HepG2 (cell line): ENCODE measurements at regions not wholly inside any gene's neighbourhood (a gene's known extent, or its start where the extent isn't known, plus 50 kb on each side); places are given as distances from the start of the nearest gene placed in this dataset.

Source experiments
- ATAC-seq: fragments of 200-7000 bp; cut with Tn5 transposase; 3 replicates; pipeline ENCODE4 v1.9.1; 2020; ENCODE audit warnings: mild to moderate bottlenecking, moderate library complexity
- BruUV-seq: library from RNA; stranded (reverse); fragments of 400-500 nt; replicated peaks from 2 replicates; lab custom pipeline; 2021; lab: Mats Ljungman, UMichigan
- CTCF ChIA-PET: fragments of 300-600 bp; formaldehyde crosslinking; extraction: SDS; loops from one replicate; lab custom pipeline; 2021; ENCODE audit warnings: low total read pairs, inconsistent platforms, low intra/inter-chr PET ratio; lab: Yijun Ruan, JAX
- POLR2A ChIA-PET: fragments of 350-600 bp; sonication (Branson Sonifier 250); formaldehyde crosslinking; loops from one replicate; lab custom pipeline; 2020; ENCODE audit warnings: antibody characterized with exemption, inconsistent platforms; lab: Yijun Ruan, JAX
- DNase-seq: peaks from one replicate; pipeline ENCODE4 v3.0.0-alpha.2; 2015; ENCODE audit warnings: low spot score
- FAIRE-seq: peaks from 3 replicates; lab custom pipeline; 2011; peaks lifted over from hg19 to GRCh38; lab: Jason Lieb, UNC
- H2AFZ ChIP-seq: one replicate; pipeline ENCODE4 v1.6.1; 2011; ENCODE audit warnings: low read length, inconsistent platforms
- H3K27ac ChIP-seq: fragments of 300-600 bp; 3 replicates; pipeline ENCODE4 v1.8.0; 2011; ENCODE audit warnings: mixed run types, mild to moderate bottlenecking, mixed read lengths, low read length, inconsistent platforms; ENCODE audit not compliant: insufficient read depth; ENCODE audit errors: extremely low read length
- H3K27me3 ChIP-seq, 2 experiments: fragments of 200-600 bp in 1 of 2; 2 replicates in 1 of 2; 3 replicates in 1 of 2; pipeline versions ENCODE4 v1.6.0 to v1.8.0; 2011; ENCODE audit warnings: low read length in 2 of 2, mild to moderate bottlenecking in 2 of 2, moderate library complexity in 2 of 2, inconsistent platforms in 1 of 2; ENCODE audit not compliant: insufficient read depth in 2 of 2, control insufficient read depth in 1 of 2
- H3K36me3 ChIP-seq, 2 experiments: fragments of 200-600 bp in 1 of 2; replicated peaks in 1 of 2; 2 replicates in 1 of 2; 3 replicates in 1 of 2; pipeline versions ENCODE4 v1.5.1 to v1.8.0; 2011; ENCODE audit warnings: low read length in 2 of 2, inconsistent platforms in 1 of 2; ENCODE audit not compliant: insufficient read depth in 2 of 2, control insufficient read depth in 1 of 2
- H3K4me1 ChIP-seq: 2 replicates; pipeline ENCODE4 v1.5.1; 2012; ENCODE audit warnings: low read length, inconsistent platforms; ENCODE audit not compliant: insufficient read depth
- H3K4me2 ChIP-seq: 2 replicates; pipeline ENCODE4 v1.6.0; 2011; ENCODE audit warnings: low read depth, low read length, inconsistent platforms
- H3K4me3 ChIP-seq, 3 experiments: fragments of 200-600 bp in 1 of 3; sonication (generic), shearing (Covaris generic) in 1 of 3; replicated peaks in 1 of 3; 2 replicates each; pipeline ENCODE4 v1.5.1; 2011 to 2016; ENCODE audit warnings: low read length in 3 of 3, inconsistent platforms in 2 of 3, low read depth in 2 of 3, mild to moderate bottlenecking in 2 of 3, control low read depth in 1 of 3, mixed read lengths in 1 of 3; ENCODE audit not compliant: insufficient read depth in 1 of 3
- H3K79me2 ChIP-seq: one replicate; pipeline ENCODE4 v1.6.1; 2011; ENCODE audit warnings: low read length, inconsistent platforms; ENCODE audit not compliant: insufficient read depth
- H3K9ac ChIP-seq: 2 replicates; pipeline ENCODE4 v1.6.0; 2011; ENCODE audit warnings: mild to moderate bottlenecking, low read depth, low read length, inconsistent platforms; ENCODE audit not compliant: insufficient read depth
- H3K9me3 ChIP-seq: 2 replicates; pipeline ENCODE4 v1.5.1; 2012; ENCODE audit warnings: mild to moderate bottlenecking, low read length
- H4K20me1 ChIP-seq: 2 replicates; pipeline ENCODE4 v1.6.0; 2011; ENCODE audit warnings: inconsistent platforms, mild to moderate bottlenecking, low read length, moderate library complexity; ENCODE audit not compliant: insufficient read depth
- ARNTL ChIP-seq: sonication (generic); formaldehyde crosslinking; IDR thresholded peaks from 2 replicates; pipeline ENCODE4 v1.4.0; 2020; ENCODE audit warnings: mild to moderate bottlenecking, missing genetic modification reagents
- NFAT5 ChIP-seq: sonication (generic); formaldehyde crosslinking; IDR thresholded peaks from 2 replicates; pipeline ENCODE4 v1.4.0; 2020; ENCODE audit warnings: missing genetic modification reagents
- TARDBP ChIP-seq: sonication (generic); formaldehyde crosslinking; IDR thresholded peaks from 2 replicates; pipeline ENCODE4 v1.8.0; 2022; ENCODE audit warnings: mild to moderate bottlenecking, missing genetic modification reagents
- ZNF121 ChIP-seq: sonication (generic); formaldehyde crosslinking; IDR thresholded peaks from 2 replicates; pipeline ENCODE4 v1.5.0; 2020; ENCODE audit warnings: mild to moderate bottlenecking, missing genetic modification reagents
- ZNF180 ChIP-seq: sonication (generic); formaldehyde crosslinking; IDR thresholded peaks from 2 replicates; pipeline ENCODE4 v1.4.0; 2020; ENCODE audit warnings: low read depth, missing genetic modification reagents, borderline replicate concordance
- ZNF605 ChIP-seq: sonication (generic); formaldehyde crosslinking; IDR thresholded peaks from 2 replicates; pipeline ENCODE4 v1.8.0; 2022; ENCODE audit warnings: mild to moderate bottlenecking, missing genetic modification reagents
- WGBS: methylation state at CpG from one replicate; pipeline ENCODE4 v1.1.6; 2017; ENCODE audit warnings: low lambda C conversion rate; 5-methylcytosine and 5-hydroxymethylcytosine counted together
- in situ Hi-C: cut with HindIII; loops from 2 replicates; pipeline ENCODE4 v1.10.0; 2017; ENCODE audit warnings: low pct_unique_long_range_greater_than_20kb; ENCODE audit not compliant: extremely low pct_ligation_motif_present
- intact Hi-C: fragments of 100-400 bp; cut with micrococcal nuclease; formaldehyde crosslinking; loops from one replicate; pipeline ENCODE4 v1.10.0; 2022; ENCODE audit not compliant: unreplicated experiment
- TF ChIP-seq, protein P1 (sequence below): sonication (generic); formaldehyde crosslinking; IDR thresholded peaks from 2 replicates; pipeline ENCODE4 v1.5.1; 2020; ENCODE audit warnings: mild to moderate bottlenecking, missing genetic modification reagents
- TF ChIP-seq, protein P2 (sequence below): fragments of 450-650 bp; IDR thresholded peaks from 2 replicates; pipeline ENCODE4 v1.6.1; 2016

- no peak for TF ChIP-seq ZNF605 (CRISPR knock-in tag)
- TF ChIP-seq ZNF121 (CRISPR knock-in tag), result no peak
- no peak for TF ChIP-seq NFAT5 (CRISPR knock-in tag)
- no peak for TF ChIP-seq TARDBP
- TF ChIP-seq ZNF180, result no peak
- no peak for TF ChIP-seq ARNTL
- TF ChIP-seq, all 625 proteins: peak for 0
These were observed 437.9 kb downstream of the TCERG1L start (continued) for GRCh38 chr10:130873636-130874035.

DNA sequence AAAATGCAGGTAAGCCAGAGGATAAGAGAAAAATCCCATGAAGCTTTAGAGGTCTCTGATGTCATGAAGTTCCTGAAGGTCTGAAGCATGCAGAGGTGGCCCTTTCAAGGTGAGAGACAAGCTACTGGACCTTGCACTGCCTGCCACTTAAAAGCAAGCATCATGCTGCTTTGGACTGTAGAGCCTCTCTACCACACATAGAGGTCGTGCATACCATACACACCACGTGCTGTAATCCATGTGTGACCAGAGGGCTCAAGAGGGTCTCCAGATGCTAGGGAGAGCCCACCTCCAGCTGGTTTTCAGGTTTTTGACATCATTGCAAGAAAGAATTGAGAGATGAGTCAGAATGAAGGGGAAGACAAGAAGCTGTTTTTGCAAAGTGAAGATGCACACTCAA lies 436.4 kb downstream of the TCERG1L start:
- TF ChIP-seq, protein P1, sequence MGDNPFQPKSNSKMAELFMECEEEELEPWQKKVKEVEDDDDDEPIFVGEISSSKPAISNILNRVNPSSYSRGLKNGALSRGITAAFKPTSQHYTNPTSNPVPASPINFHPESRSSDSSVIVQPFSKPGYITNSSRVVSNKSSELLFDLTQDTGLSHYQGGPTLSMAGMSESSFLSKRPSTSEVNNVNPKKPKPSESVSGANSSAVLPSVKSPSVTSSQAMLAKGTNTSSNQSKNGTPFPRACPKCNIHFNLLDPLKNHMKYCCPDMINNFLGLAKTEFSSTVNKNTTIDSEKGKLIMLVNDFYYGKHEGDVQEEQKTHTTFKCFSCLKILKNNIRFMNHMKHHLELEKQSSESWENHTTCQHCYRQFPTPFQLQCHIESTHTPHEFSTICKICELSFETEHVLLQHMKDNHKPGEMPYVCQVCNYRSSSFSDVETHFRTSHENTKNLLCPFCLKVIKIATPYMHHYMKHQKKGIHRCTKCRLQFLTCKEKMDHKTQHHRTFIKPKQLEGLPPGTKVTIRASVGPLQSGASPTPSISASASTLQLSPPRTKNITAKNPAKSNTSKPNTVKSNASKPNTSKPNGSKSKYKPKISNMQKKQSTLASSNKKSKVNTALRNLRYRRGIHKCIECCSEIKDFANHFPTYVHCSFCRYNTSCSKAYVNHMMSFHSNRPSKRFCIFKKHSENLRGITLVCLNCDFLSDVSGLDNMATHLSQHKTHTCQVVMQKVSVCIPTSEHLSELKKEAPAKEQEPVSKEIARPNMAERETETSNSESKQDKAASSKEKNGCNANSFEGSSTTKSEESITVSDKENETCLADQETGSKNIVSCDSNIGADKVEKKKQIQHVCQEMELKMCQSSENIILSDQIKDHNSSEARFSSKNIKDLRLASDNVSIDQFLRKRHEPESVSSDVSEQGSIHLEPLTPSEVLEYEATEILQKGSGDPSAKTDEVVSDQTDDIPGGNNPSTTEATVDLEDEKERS (CRISPR knock-in tag), result no peak
- TF ChIP-seq, protein P2, sequence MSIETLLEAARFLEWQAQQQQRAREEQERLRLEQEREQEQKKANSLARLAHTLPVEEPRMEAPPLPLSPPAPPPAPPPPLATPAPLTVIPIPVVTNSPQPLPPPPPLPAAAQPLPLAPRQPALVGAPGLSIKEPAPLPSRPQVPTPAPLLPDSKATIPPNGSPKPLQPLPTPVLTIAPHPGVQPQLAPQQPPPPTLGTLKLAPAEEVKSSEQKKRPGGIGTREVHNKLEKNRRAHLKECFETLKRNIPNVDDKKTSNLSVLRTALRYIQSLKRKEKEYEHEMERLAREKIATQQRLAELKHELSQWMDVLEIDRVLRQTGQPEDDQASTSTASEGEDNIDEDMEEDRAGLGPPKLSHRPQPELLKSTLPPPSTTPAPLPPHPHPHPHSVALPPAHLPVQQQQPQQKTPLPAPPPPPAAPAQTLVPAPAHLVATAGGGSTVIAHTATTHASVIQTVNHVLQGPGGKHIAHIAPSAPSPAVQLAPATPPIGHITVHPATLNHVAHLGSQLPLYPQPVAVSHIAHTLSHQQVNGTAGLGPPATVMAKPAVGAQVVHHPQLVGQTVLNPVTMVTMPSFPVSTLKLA, result peak; percentile 59
- Histone ChIP-seq H3K27me3 (no peaks in the 10 kb centered on the region; a peak in 1 of 5 replicates), H3K4me2 (no peak overlapping the region), H3K79me2 (no peaks in the 10 kb centered on the region), H3K4me1 (no peaks in the 10 kb centered on the region), H2AFZ (no peak overlapping the region), H3K27ac (no peak overlapping the region), H4K20me1 (no peaks in the 10 kb centered on the region), H3K9me3 (no peaks in the 10 kb centered on the region), H3K9ac (no peak overlapping the region), H3K4me3 (no peak overlapping the region), H3K36me3 (no peaks in the 10 kb centered on the region)
- no TSS peak for BruUV-seq
- CTCF ChIA-PET, result no interaction called here
- intact Hi-C loops (no loop called here), in situ Hi-C loops (no loop called here)
- ATAC-seq (no peak), DNase-seq (no peak), FAIRE-seq (no peak)
- 0% methylated on average over 2 of the region's 2 CpGs for WGBS
- POLR2A ChIA-PET, result no interaction called here
